Muscle layer of colon (tissue), 2 donors: ENCODE measurements at regions not wholly inside any gene's neighbourhood (a gene's known extent, or its start where the extent isn't known, plus 50 kb on each side); places are given as distances from the start of the nearest gene placed in this dataset.

Experiments
- H3K27ac ChIP-seq: one replicate; pipeline ENCODE4 v1.7.0; 2013; ENCODE audit warnings: low read depth, mild to moderate bottlenecking, low read length, moderate library complexity
- H3K27me3 ChIP-seq, 2 donors: one replicate each; pipeline ENCODE4 v1.7.0; 2013; ENCODE audit warnings: low read length in 2 of 2, mild to moderate bottlenecking in 2 of 2; ENCODE audit not compliant: insufficient read depth in 2 of 2, control insufficient read depth in 1 of 2
- H3K36me3 ChIP-seq: one replicate; pipeline ENCODE4 v1.7.0; 2013; ENCODE audit warnings: mild to moderate bottlenecking, low read length; ENCODE audit not compliant: insufficient read depth
- H3K4me1 ChIP-seq: one replicate; pipeline ENCODE4 v1.7.0; 2013; ENCODE audit warnings: mild to moderate bottlenecking, low read length; ENCODE audit not compliant: insufficient read depth
- H3K4me3 ChIP-seq, 2 donors: one replicate each; pipeline ENCODE4 v1.7.0; 2013; ENCODE audit warnings: low read length in 2 of 2, low read depth in 1 of 2, mild to moderate bottlenecking in 1 of 2, moderate library complexity in 1 of 2
- H3K9ac ChIP-seq: one replicate; pipeline ENCODE4 v1.7.0; 2013; ENCODE audit warnings: low read length
- H3K9me3 ChIP-seq: one replicate; pipeline ENCODE4 v1.7.0; 2013; ENCODE audit warnings: mild to moderate bottlenecking, low read length
- donor health status: abdominal sarcoma.
- donor health status: Adenocarcinoma of cecum.

DNA sequence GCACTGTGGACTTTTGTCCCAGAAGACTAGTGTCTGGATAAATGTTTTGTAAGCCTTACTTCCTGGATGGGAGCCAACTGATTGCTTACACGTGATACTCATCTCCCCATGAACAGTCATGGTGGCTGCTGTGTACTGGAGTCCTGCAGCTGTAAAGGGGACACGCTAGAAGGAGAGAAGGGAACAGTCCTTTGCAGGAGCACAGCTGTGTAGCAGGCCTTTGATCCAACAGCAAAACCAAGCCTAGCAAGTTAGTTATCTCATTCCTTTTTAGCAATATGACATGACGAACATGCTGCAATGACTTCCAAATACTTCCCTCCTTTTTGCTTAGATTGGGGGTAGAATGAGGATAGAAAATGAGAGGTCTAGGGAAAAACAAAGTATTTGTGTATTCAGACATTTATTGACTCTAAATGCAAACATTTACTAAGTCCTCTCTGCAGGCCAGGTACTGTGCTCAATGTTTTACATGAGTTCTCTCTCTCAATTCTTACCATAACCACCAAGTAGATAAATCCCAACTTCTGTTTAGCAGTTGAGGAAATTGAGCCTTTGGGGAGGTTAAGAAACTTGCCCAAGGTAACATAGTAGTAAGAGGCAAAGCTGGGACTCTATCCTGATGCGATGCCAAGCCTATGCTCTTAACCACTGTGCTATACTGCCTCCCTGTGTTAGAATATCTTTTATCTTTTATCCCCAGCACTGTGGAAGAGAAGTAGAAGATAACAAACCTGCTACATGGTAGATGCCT, 55.4 kb upstream of the CD28 start:
- no peak overlapping the region for H3K9ac ChIP-seq
- no peak overlapping the region for H3K4me3 ChIP-seq
- no peaks in the 10 kb centered on the region for H3K27me3 ChIP-seq
- H3K9me3 ChIP-seq = no peaks in the 10 kb centered on the region
- H3K4me1 ChIP-seq = peaks cover 36% of the 10 kb centered on the region
- H3K27ac ChIP-seq = no peak overlapping the region
- no peaks in the 10 kb centered on the region for H3K36me3 ChIP-seq

- Histone ChIP-seq H3K4me1 (peaks cover 36% of the 10 kb centered on the region), H3K27me3 (no peaks in the 10 kb centered on the region), H3K4me3 (no peak overlapping the region), H3K9me3 (no peaks in the 10 kb centered on the region), H3K27ac (no peak overlapping the region), H3K36me3 (no peaks in the 10 kb centered on the region), H3K9ac (no peak overlapping the region)
Observed at GRCh38 chr2:203651621-203652020, 54.8 kb upstream of the CD28 start.

DNA sequence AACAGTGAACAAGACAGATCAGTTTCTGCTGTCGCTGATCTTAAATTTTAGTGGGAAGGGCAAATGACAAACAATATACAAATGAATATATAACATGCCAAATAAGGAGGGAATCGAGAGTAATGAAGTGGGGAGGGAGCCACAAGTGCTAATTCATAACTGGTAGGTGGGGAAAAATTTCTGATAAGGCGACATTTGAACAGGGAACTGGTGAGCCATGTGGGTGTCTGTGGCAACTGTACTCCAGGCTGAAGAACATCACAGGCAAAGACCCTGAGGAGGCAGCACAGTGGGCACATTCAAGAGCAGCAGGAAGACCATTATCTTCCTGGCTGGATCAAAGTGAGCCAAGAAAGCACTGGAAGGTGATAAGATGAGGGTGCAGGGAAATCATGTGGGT, 51.6 kb upstream of the CD28 start:
- Histone ChIP-seq H3K36me3 (no peaks in the 10 kb centered on the region), H3K27ac (no peak overlapping the region), H3K9ac (no peak overlapping the region), H3K9me3 (no peaks in the 10 kb centered on the region), H3K4me1 (peaks cover 20% of the 10 kb centered on the region), H3K4me3 (no peak overlapping the region), H3K27me3 (no peaks in the 10 kb centered on the region)

GRCh38 chr2:203656522-203657287, 49.7 kb upstream of the CD28 start:
- H3K4me3 ChIP-seq = no peak overlapping the region
- no peaks in the 10 kb centered on the region for H3K36me3 ChIP-seq
- H3K27ac ChIP-seq = no peak overlapping the region
- no peaks in the 10 kb centered on the region for H3K27me3 ChIP-seq
- no peaks in the 10 kb centered on the region for H3K9me3 ChIP-seq
- H3K9ac ChIP-seq = no peak overlapping the region
- peaks cover under 1% of the 10 kb centered on the region for H3K4me1 ChIP-seq
